ENCODE measurements at regions not wholly inside any gene's neighbourhood (a gene's known extent, or its start where the extent isn't known, plus 50 kb on each side); places are given as distances from the start of the nearest gene placed in this dataset.

GRCh38 chr11:105507496-105508254 lies 102.2 kb upstream of the GRIA4 start:
- no peak for TF ChIP-seq CTCF (conservative IDR thresholded peaks at IDR 0.05; ENCODE audit: control insufficient read depth, insufficient read depth, low read depth, low read length)
- H3K4me3 ChIP-seq (ENCODE audit: control insufficient read depth, low read depth, low read length) = no peak overlapping the region
- no peak for DNase-seq (ENCODE audit: low read depth)

- no peak overlapping the region for H3K4me3 ChIP-seq (ENCODE audit: control insufficient read depth, low read depth, low read length)
- no peak for DNase-seq (ENCODE audit: low read depth)
- TF ChIP-seq CTCF (conservative IDR thresholded peaks at IDR 0.05; ENCODE audit: control insufficient read depth, insufficient read depth, low read depth, low read length) = no peak
Measured at GRCh38 chr11:105492010-105492409, 117.9 kb upstream of the GRIA4 start.

- no peak for DNase-seq (ENCODE audit: low read depth)
- no peak overlapping the region for H3K4me3 ChIP-seq (ENCODE audit: control insufficient read depth, low read depth, low read length)
- no peak for TF ChIP-seq CTCF (conservative IDR thresholded peaks at IDR 0.05; ENCODE audit: control insufficient read depth, insufficient read depth, low read depth, low read length)
Measured at GRCh38 chr11:105491394-105491793, 118.5 kb upstream of the GRIA4 start.

- H3K4me3 ChIP-seq (ENCODE audit: control insufficient read depth, low read depth, low read length) = no peak overlapping the region
- no peak for DNase-seq (ENCODE audit: low read depth)
- TF ChIP-seq CTCF (conservative IDR thresholded peaks at IDR 0.05; ENCODE audit: control insufficient read depth, insufficient read depth, low read depth, low read length) = no peak
Measured at GRCh38 chr11:105490333-105490732, 119.5 kb upstream of the GRIA4 start.

- DNase-seq (ENCODE audit: low read depth) = no peak
- no peak for TF ChIP-seq CTCF (conservative IDR thresholded peaks at IDR 0.05; ENCODE audit: control insufficient read depth, insufficient read depth, low read depth, low read length)
- H3K4me3 ChIP-seq (ENCODE audit: control insufficient read depth, low read depth, low read length) = no peak overlapping the region
Measured at GRCh38 chr11:105489446-105489845, 120.4 kb upstream of the GRIA4 start.

GRCh38 chr11:105486929-105487328 lies 122.9 kb upstream of the GRIA4 start:
- H3K4me3 ChIP-seq (ENCODE audit: control insufficient read depth, low read depth, low read length) = no peak overlapping the region
- no peak for DNase-seq (ENCODE audit: low read depth)
- no peak for TF ChIP-seq CTCF (conservative IDR thresholded peaks at IDR 0.05; ENCODE audit: control insufficient read depth, insufficient read depth, low read depth, low read length)

Data from fibroblast of mammary gland (primary cell).